Gastroesophageal sphincter (tissue), 3 donors: ENCODE measurements at regions not wholly inside any gene's neighbourhood (a gene's known extent, or its start where the extent isn't known, plus 50 kb on each side); places are given as distances from the start of the nearest gene placed in this dataset.

ENCODE experiments used
- POLR2A ChIP-seq, 2 donors: fragments of 450-650 bp; IDR thresholded peaks; one replicate each; pipeline ENCODE4 v1.6.1; 2017; ENCODE audit warnings: antibody characterized with exemption in 2 of 2, mild to moderate bottlenecking in 2 of 2, moderate library complexity in 1 of 2
- TF ChIP-seq, protein P1 (sequence below), 4 experiments: fragments of 200-600 bp in 2 of 4; fragments of 450-650 bp in 2 of 4; sonication (generic) in 1 of 4; IDR thresholded peaks; one replicate each; pipeline ENCODE4 v1.5.1; 2017 to 2019; ENCODE audit warnings: antibody characterized with exemption in 4 of 4, mild to moderate bottlenecking in 2 of 4, moderate library complexity in 2 of 4

DNA sequence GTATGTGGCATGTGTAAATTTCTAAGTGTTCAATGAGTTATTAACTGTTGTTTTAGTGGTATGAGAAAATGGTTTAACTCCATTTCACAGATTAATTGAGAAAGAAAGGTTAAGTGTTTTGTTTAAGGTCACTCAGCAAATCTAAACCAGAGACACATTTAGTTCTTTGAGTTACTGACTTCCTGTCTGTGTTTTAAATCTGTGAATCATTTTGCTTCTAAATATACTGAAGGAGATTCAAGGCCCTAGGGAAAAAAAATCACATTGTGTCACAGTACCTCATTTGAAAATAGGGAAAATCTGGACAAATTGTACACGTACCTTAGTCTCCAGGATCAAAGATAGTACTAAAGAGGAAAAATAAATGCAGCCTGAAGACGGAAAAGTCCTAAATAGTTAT is 368.2 kb downstream of the TMEM161B start:
- TF ChIP-seq, protein P1, sequence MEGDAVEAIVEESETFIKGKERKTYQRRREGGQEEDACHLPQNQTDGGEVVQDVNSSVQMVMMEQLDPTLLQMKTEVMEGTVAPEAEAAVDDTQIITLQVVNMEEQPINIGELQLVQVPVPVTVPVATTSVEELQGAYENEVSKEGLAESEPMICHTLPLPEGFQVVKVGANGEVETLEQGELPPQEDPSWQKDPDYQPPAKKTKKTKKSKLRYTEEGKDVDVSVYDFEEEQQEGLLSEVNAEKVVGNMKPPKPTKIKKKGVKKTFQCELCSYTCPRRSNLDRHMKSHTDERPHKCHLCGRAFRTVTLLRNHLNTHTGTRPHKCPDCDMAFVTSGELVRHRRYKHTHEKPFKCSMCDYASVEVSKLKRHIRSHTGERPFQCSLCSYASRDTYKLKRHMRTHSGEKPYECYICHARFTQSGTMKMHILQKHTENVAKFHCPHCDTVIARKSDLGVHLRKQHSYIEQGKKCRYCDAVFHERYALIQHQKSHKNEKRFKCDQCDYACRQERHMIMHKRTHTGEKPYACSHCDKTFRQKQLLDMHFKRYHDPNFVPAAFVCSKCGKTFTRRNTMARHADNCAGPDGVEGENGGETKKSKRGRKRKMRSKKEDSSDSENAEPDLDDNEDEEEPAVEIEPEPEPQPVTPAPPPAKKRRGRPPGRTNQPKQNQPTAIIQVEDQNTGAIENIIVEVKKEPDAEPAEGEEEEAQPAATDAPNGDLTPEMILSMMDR (IDR thresholded peaks at IDR 0.05) = no peak
- no peak for TF ChIP-seq POLR2A (IDR thresholded peaks at IDR 0.05)
